ENCODE measurements at regions not wholly inside any gene's neighbourhood (a gene's known extent, or its start where the extent isn't known, plus 50 kb on each side); places are given as distances from the start of the nearest gene placed in this dataset.

GRCh38 chr10:35908451-35908850, 266.4 kb upstream of the FZD8 start:
- no peak overlapping the region for H3K27ac ChIP-seq (ENCODE audit: low read length)
- H3F3A ChIP-seq (ENCODE audit: insufficient read depth, low read length): no peaks in the 10 kb centered on the region
- no peak for DNase-seq
- no peaks in the 10 kb centered on the region for H3K36me3 ChIP-seq (replicated peaks; ENCODE audit: insufficient read depth, low read length)
- no peaks in the 10 kb centered on the region for H3K79me2 ChIP-seq (ENCODE audit: low read length)
- H2AFZ ChIP-seq (ENCODE audit: low read length): no peak overlapping the region
- TF ChIP-seq CTCF (IDR thresholded peaks at IDR 0.05; ENCODE audit: low read length) (no peak), EZH2phosphoT487 (IDR thresholded peaks at IDR 0.05; ENCODE audit: low read length) (no peak), EZH2 (optimal IDR thresholded peaks at IDR 0.05; ENCODE audit: low read depth, low read length) (no peak)
- H4K20me1 ChIP-seq (ENCODE audit: insufficient read depth, low read length): no peaks in the 10 kb centered on the region
- no peak overlapping the region for H3K4me3 ChIP-seq (ENCODE audit: low read length)
- H3K27me3 ChIP-seq (replicated peaks; ENCODE audit: insufficient read depth, low read length): no peaks in the 10 kb centered on the region
- no peaks in the 10 kb centered on the region for H3K9me3 ChIP-seq (replicated peaks; ENCODE audit: insufficient read depth, low read length)
- no peaks in the 10 kb centered on the region for H3K4me1 ChIP-seq (ENCODE audit: low read length)
- H3K4me2 ChIP-seq (ENCODE audit: low read depth, low read length): no peak overlapping the region
- H3K9ac ChIP-seq (ENCODE audit: low read length): no peak overlapping the region
- H3K9me2 ChIP-seq (replicated peaks; ENCODE audit: insufficient read depth, low read length): no peaks in the 10 kb centered on the region

DNA sequence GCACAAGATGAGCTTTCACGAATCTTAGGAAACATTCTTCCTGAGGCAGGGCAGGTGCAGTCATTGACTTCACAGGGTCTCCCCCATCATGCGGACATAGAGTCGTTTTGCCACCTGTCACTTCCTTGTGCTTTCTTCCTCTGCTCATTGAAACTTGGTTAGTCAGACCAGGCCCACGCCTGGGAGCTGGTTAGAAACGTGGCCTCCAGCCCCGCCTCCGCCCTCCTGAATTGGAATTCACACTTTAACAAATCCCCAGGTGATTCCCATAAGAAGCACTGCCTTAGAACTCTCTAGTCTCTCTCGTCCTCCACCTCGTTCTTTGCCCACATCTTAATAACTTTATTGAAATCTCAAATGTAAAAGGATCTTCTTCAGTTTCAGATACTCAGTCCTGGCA, 265.5 kb upstream of the FZD8 start:
- H3K9me3 ChIP-seq (replicated peaks; ENCODE audit: insufficient read depth, low read length): no peaks in the 10 kb centered on the region

DNA sequence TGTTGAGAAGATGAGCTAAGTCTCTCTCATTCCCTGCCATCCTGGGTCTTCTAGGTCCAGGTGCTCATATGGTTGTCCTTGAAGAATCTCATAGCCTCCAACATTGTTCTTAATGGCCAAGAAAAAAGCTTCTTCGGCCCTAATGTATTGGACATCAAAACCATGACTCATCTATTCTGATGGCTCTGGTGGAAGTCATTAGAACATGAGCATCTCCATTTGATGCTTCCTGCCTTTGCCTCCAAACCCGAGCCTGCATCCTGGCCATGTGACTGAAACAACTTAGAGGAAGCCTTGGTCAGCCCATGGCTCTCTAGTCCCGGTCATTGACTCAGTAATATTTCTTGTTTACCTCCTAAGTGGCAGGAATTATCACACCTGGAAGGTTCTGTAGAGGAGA, 264.1 kb upstream of the FZD8 start:
- H2AFZ ChIP-seq (ENCODE audit: low read length): no peak overlapping the region
- H3K9ac ChIP-seq (ENCODE audit: low read length): no peak overlapping the region
- H3K9me3 ChIP-seq (replicated peaks; ENCODE audit: insufficient read depth, low read length): no peaks in the 10 kb centered on the region
- no peak overlapping the region for H3K27ac ChIP-seq (ENCODE audit: low read length)
- H3K4me1 ChIP-seq (ENCODE audit: low read length): no peaks in the 10 kb centered on the region
- no peaks in the 10 kb centered on the region for H3F3A ChIP-seq (ENCODE audit: insufficient read depth, low read length)
- no peak for DNase-seq
- no peak overlapping the region for H3K4me3 ChIP-seq (ENCODE audit: low read length)
- no peaks in the 10 kb centered on the region for H4K20me1 ChIP-seq (ENCODE audit: insufficient read depth, low read length)
- H3K4me2 ChIP-seq (ENCODE audit: low read depth, low read length): no peak overlapping the region
- H3K36me3 ChIP-seq (replicated peaks; ENCODE audit: insufficient read depth, low read length): no peaks in the 10 kb centered on the region
- H3K27me3 ChIP-seq (replicated peaks; ENCODE audit: insufficient read depth, low read length): no peaks in the 10 kb centered on the region
- TF ChIP-seq EZH2 (optimal IDR thresholded peaks at IDR 0.05; ENCODE audit: low read depth, low read length) (no peak), CTCF (IDR thresholded peaks at IDR 0.05; ENCODE audit: low read length) (no peak), EZH2phosphoT487 (IDR thresholded peaks at IDR 0.05; ENCODE audit: low read length) (no peak)
- no peaks in the 10 kb centered on the region for H3K9me2 ChIP-seq (replicated peaks; ENCODE audit: insufficient read depth, low read length)
- H3K79me2 ChIP-seq (ENCODE audit: low read length): no peaks in the 10 kb centered on the region

More for the DNA sequence above, 265.5 kb upstream of the FZD8 start:
- no peaks in the 10 kb centered on the region for H4K20me1 ChIP-seq (ENCODE audit: insufficient read depth, low read length)
- no peaks in the 10 kb centered on the region for H3K9me2 ChIP-seq (replicated peaks; ENCODE audit: insufficient read depth, low read length)
- H3K79me2 ChIP-seq (ENCODE audit: low read length): no peaks in the 10 kb centered on the region
- H3F3A ChIP-seq (ENCODE audit: insufficient read depth, low read length): no peaks in the 10 kb centered on the region
- H3K4me3 ChIP-seq (ENCODE audit: low read length): no peak overlapping the region
- no peaks in the 10 kb centered on the region for H3K27me3 ChIP-seq (replicated peaks; ENCODE audit: insufficient read depth, low read length)
- H3K36me3 ChIP-seq (replicated peaks; ENCODE audit: insufficient read depth, low read length): no peaks in the 10 kb centered on the region
- no peak overlapping the region for H3K27ac ChIP-seq (ENCODE audit: low read length)
- no peak overlapping the region for H3K4me2 ChIP-seq (ENCODE audit: low read depth, low read length)
- TF ChIP-seq EZH2 (optimal IDR thresholded peaks at IDR 0.05; ENCODE audit: low read depth, low read length) (no peak), EZH2phosphoT487 (IDR thresholded peaks at IDR 0.05; ENCODE audit: low read length) (no peak), CTCF (IDR thresholded peaks at IDR 0.05; ENCODE audit: low read length) (no peak)
- no peaks in the 10 kb centered on the region for H3K4me1 ChIP-seq (ENCODE audit: low read length)
- H2AFZ ChIP-seq (ENCODE audit: low read length): no peak overlapping the region
- H3K9ac ChIP-seq (ENCODE audit: low read length): no peak overlapping the region
- no peak for DNase-seq

Data from MM.1S (cell line).